Suppressor macrophage treated with lipopolysaccharide for 1 hour (primary cell): ENCODE measurements at regions not wholly inside any gene's neighbourhood (a gene's known extent, or its start where the extent isn't known, plus 50 kb on each side); places are given as distances from the start of the nearest gene placed in this dataset.
A peak's percentile ranks its signal among the peaks of the same experiment; 100 is the strongest.

Experiments
- DNase-seq, 3 donors: peaks; one replicate each; pipeline ENCODE4 v3.0.0-alpha.2; 2020 to 2022

DNA sequence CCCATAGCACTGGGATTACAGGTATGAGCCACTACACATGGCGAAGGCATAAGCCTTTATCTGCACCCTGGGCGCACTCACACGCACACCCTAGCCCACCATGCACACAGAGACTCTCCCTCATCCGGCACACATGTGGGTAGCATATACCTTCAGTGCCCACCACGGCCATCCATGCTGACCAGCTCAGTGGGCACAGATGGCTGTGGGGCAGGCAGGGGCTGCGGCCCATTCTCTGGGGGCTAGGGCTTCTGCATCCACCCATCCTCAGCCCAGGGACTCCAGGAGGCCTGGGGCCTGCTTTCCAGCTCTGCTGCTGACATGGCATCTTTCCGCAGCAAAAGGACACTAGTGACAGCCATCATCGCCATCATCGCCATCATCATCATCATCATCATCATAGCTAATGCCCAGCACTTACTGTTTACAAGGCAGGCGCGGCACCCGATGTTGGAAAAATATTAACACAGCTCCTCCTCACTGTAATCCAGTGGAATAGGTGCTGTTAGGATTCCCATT, 111.2 kb downstream of the NCOR2 start:
- no peak for DNase-seq

DNA sequence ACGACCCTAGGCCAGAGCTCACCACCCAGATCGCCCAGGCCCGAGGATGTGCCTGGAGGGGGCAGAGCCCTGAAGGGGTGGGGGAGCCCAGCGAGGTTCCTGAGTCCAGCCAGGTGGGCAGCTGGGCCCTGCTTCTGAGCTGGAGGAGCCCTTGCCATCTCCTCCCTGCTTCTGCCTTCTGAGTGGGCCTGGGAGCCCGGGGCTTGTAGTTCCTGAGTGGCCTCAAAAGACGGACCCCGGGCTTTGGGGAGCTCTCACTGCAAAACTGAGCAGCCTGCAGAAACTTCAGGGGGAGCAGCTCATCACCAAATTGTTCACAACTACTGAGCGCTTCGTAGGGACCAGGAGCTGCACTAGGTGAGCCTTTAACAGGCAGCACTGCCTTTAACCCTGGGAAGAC, 112.1 kb downstream of the NCOR2 start:
- DNase-seq: no peak

DNA sequence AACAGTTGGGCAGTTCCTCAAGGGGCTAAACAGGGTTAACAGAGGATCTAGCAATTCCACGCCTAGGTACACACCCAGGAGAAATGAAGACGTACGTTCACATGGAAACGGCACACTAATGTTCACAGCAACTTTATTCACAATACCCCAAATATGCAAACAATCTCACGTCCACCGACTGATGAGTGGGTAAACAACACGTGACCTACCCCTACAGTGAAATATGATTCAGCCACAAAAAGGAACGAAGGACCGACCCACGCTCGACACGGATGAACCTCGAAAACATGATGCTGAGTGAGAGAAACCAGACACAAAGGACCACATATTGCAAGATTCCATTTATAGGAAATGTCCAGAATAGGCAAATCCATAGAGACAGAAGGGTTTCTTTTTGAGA, 112.7 kb downstream of the NCOR2 start:
- DNase-seq: peak; percentile 84 to 95 (median 94)

DNA sequence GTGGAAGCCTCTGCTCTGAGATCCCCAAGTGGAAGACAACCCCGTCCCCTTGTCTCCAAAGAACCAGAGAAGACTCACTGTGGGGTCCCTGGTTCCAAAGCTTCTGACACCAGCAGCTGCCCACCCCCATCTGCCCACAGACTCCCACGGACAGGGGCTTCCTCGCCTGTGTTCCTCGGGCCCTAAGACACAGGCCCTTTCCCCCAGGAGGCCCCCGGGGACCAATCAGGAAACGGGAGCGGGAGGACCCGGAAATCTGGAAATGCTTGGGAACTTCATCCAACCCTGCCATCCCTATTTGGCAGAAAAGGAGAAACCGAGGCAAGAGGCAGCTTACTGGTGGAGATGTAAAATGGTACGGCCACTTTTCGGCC, 113.1 kb downstream of the NCOR2 start:
- no peak for DNase-seq

DNA sequence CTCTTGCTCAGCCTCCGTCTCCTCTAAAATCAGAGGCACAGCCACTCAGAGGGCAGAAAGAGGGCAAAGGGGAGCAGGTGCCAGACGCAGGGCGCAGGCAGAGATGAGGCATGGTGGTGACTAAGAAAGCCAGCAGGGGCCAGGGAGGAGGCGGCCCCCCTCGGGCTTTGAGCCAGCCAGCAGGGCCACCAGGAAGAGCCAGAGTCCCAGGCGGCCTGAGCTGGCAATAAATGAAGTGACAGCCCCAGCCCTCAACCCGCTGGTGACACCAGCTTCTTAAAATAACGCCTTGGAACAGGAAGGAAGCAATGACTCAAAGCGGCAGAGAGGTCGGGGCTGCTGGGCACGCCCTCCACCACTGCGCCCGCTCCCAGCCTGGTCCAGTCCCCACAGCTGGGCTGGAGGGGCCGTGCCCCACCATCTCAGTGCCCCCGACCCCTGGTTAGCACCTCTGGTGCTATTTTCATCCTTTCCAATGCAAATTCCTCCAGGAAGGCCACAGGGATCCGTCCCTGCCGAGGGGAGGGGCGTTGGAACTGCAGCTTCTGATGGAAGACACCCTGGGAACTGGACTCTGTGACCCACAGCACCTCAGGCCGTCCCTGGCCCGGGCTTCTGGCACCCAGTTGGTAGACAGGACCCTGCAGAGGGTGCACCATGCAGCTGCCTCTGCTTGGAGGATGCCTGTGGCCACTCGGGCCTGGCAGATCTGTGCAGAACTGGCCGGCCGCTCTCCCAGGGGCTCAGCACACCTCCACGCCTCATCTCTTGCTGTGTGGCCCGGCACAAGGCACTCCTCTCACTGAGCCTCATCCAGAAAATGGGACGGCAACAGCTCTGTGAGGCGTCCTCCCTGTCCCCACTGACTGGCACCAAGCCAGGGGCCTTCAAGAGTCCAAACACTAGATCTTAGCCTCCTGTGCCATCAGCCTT, 113.7 kb downstream of the NCOR2 start:
- peak; percentile 96 to 98 (median 97) for DNase-seq

DNA sequence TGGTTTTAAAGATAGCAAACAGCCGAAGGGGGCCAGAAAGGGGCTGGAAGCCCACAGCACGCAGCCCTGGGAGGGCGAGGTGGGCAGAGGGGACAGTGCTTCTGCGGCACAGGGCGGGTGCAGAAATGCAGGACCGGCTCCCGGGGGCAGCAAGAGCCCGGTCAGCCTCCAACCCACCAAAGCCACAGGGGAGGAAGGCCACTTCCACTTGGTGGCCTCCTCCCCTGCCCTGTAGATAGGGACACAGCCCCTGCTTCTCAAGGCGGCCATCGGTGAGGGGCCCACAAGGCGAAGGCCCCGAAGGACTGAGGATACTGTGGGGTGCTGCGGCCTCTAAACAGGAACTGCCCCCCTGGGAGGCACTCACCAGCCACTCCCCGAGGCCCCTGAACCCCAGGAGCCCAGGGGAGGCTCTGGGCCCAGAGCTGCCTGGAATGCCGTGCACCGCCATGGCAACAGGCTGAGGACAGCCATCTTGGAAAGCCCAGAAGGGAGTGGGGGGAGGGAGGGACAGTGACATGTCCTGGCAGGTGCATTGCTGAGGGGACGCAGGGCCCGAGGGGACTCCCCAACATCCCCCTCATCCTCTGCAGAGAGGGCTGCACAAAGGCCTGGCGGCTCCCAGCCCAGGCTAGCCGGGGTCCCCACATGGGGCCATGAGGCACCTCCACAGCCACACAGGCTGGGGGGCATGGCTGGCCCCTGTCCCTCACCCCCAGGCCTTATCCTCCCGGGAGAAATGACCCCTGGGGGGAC, 114.7 kb downstream of the NCOR2 start:
- DNase-seq: no peak

DNA sequence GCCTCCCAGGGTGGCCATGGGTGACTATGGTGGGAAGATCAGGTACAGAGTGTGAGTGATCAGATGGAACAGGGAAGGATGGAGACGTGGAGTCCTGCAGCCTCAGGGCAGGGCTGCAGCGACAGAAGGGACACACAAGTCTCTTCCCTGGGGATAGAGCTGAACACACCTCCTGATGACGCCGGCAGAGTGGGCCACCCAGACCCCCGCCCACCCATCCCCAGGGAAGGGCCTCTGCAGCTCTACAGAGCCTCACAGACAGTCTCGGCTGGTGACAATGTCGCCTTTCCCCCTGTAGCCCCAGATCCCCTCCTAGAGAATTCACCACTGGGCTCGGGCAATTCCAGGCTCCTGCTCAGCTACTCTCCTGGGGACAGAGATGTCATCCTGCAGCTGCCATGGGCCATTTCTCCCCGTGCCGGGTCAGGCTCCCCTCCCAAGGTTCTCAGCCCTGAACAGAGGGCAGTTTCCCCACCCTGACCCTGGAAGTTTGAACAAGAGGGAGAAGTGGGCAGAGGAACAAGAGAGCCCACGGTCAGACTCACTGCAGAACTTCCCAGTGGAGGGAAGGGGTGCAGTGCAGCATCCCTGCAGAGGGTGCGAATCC, 115.7 kb downstream of the NCOR2 start:
- no peak for DNase-seq

DNA sequence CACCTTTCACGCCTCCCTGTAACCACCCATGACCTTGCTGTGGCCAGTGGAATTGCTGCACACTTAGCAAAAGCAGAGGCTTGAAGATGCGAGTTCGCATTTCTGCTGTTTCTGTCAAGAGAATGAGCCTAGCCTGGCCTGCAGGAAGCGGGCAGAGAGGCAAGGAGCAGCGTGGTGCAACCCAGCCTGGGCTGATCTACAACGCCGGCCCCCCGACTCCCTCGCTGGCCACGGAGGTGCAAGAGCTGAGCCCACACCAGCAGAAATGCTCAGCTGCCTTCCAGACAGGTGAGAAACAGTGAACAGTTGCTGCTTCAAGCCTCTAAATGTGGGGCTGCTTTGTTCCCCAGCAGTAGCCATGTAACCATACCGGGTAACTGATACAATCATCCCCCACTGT, 116.4 kb downstream of the NCOR2 start:
- no peak for DNase-seq

DNA sequence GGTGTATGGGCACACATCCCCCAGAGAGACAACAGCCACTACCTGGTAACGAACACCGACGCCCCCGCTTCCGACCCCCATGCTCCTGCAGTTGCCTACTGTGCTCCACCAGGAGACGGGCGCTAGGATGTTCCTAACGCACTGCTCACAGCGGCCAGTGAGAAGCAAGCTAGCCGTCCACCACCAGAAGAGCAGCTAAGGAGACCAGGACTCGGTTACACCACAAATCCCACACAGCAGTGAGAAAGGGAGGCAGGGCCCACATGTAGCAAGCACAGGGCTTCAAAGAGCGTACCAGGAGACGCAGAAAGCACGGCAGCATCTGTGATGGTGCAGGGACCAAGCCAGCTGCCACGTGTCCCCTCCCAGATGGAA, 117.0 kb downstream of the NCOR2 start:
- DNase-seq: no peak

DNA sequence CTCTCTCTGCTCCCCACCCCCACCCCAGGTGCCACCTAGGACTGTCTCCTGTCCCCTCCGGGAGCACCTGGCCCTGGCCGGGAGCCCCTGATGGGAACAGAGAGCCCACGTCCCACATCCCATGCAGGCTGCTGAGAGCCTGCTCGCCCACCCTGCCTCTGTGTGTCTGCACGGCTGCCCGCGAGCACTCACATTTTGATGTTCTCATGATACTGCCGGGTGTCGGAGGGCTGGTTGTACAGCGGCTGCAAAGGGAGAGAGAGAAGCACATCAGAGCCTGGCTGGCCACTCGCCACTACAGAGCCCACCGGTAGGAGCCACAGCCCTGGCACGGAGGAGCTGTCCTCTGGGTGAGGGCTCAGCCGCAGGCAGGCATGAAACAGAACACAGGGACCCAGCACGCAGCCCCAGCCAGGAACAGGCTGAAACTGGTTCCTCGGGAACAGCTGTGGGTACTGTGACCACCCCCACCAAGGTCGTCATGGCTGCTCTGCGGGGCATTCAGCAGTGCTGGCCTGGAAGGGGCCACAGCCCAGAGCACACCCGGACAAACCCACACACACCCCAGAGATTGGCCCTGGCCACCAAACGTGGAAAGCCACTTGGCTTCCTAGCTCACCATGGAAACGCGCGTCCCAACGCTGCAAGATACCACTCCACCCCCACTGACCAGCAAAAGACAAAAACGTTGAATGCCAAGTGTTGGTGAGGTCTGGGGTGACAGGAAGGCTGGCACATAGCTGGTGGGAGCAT, 117.6 kb downstream of the NCOR2 start:
- no peak for DNase-seq

DNA sequence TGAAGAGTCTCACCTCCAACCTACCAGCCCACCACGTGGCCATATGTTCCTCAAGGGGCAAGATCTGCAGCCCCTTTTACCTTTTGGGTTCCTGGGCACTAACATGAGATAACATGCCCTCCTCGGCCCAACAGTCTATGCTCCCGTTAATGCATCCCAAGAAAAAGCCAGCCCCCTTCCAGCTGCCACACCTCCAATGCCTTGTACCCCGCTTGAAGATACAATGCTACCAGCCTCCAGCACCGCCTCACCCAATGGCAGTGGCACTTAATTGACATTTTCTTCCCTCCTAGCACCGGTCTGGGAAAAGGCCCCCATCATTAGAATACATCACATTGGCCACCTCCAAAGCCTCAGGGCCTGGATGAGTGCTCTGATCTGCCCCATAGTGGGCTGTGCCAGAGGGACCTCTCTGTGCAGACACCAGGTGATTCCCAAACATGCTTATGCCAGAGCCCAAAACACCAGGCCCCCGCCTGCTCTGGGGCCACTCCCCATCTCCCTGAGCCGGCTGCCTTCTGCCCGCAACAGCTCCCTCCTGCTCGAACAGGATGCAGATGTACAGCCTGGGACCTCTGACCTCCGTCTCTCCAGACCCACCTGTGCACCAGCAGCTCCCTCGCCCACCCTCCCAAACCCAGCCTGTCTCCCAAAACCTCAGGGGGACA, 118.3 kb downstream of the NCOR2 start:
- no peak for DNase-seq

DNA sequence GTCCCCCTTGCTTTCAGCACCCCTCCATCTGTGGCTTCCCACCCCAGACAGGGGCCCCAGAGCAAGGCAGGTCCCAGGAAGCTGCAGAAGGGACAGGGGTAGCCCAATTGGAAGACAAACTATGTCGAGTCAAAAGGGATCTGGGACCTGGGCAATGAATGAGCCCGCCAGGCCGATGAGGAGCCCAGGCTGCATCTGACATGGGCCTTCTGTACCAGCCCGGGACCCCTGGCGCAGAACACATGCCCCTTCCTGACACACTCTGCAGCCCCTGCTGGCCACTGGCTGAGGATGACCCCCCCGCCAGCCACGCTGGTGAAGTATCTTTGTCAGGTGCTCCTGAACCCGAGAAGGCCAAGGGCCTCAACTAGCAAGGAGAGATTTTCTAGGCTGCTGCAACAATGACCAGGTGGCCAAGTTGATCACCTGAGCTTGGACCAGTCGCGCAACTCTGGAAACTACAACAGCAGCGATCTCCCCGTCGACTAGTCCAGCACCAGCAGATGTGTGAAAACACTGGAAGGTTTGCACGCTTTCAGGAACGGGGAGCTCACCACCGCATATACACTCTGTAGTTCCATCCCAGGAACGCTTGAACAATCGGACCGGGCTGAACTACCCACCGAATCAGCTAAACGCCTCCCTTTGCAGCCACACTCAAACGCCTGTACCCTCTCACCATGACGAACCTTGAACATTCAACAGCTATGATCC, 119.0 kb downstream of the NCOR2 start:
- no peak for DNase-seq

DNA sequence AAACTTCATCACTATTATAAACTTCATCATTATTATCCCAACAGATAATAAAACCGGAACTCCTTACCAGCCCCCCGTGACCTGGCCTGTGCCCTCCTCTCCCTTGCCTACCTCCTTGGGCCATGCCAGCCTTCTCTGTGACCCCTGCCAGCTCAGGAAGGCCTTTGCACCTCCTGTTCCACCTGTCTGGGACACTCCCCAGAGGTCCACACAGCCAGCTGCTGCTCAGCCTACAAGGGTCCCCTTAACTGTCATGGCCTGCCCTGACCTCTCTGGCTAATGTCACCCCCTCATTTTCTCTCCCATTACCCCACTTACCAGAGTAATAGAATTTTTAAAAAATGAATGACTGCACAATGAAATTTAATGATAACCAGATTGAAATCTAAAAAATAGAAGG, 121.0 kb downstream of the NCOR2 start:
- DNase-seq: no peak

DNA sequence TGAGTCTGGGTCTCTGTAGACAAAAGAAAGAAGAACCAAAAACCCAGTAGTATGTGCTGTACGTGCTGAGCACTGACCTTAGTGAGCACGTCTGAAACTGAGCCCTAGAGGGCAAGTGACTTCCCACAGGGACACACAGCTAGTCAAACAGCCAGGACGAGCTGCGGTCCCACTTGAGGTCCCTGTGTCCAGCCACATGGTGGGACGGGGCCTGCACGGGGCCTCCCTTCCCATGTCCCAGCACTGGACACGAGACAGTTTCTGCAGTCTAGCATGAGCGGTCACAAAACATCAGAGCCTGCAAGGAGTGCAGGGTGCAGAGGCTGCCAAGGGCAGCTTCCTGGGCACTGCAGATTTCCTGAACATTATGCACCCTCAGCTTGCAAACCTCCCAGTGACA, 121.6 kb downstream of the NCOR2 start:
- DNase-seq: no peak

DNA sequence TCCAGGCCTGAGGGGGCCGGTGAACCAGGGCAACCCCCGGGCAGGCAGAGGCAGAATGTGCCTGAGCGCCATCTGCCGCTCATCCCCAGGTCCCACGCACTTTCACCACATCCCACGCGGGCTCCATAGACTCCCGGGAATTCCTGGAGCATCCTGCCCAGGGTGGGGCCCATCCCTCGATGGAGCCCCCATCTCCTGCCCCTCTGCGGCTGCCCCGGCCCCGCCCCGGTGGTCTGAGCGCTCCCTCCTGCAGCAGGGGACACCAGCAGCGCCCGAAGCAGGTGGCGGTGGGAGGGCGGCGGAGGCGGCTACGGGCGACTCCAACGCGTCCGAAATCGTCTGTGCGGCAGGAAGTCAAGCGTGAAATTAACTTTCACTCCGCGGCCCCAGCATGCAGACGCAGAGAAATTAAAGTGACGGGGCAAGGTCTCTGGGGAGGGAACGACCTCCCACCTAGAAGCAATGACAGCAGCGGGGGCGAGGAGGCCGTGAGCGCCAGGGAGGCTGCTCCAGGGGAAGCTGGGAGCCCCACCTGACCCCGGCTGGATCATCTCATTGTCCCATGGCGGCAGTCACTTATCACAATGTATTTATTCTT, 122.2 kb downstream of the NCOR2 start:
- DNase-seq: no peak

DNA sequence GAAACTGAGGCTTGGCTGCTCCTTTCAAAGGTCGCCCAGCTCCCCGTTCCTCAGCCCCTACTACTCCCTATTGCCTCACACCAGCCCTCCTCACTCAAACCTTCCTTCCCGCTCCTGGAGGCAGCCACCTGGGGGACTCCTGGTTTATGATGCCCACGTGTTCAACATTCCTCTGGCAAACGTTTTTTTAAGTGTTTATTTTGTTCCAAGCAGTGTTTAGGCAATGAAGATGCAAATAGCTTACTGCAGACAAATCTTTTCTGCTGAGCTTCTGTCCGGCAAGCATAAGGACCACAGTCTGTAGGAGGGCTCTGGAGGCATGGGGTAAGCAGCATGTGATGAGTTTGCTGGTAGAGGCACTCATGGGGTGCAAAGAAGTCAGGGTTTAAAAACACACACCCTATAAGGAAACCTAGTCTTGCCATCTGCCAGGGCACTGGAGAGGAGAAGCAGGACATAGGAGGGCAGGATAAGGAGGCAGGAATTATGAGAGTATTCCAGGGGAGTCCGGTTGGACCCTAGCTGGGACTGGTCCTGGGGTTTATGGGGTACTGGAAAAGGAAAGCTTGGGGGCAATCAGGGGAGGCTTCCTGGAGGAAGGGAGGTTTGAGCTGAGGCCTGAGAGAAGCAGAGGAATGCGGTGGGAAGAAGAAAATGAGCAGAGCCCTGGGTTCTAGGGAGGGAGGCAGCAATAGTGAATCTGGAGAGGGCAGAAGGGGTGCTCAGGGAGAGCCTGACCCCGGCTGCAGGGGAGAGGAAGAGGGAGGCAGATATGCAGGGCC, 123.3 kb downstream of the NCOR2 start:
- peak in 1 of 3 donors; percentile 25 for DNase-seq

DNA sequence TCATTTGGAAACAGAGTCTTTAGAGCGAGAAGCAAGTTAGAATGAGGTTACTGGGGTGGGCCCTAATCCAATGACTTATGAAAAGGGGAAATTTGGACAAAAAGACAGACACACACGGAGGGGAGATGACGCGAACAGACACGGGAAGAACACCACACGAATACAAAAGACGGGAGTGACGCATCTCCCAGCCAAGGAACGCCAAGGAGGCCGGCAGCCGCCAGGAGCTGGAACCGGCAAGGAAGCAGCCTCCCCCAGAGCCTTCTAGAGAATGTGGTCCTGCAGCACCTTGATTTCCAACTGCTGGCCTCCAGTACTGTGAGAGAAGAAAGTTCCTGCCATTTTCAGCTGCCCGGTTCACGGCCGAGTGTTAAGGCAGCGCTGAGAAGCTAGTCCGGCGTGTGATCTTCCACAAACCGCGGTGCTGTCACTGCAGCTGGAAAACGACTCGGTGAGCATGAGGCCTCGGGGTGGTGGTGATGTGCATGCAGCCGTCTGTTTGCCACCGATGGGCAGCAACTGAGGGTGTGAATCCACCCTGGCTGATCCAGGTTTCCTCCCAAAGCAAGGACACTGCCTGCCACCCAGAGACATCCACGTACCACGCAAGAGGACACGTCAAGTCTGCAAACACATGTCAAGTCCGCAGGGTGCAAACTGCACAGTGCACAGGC, 124.5 kb downstream of the NCOR2 start:
- no peak for DNase-seq

DNA sequence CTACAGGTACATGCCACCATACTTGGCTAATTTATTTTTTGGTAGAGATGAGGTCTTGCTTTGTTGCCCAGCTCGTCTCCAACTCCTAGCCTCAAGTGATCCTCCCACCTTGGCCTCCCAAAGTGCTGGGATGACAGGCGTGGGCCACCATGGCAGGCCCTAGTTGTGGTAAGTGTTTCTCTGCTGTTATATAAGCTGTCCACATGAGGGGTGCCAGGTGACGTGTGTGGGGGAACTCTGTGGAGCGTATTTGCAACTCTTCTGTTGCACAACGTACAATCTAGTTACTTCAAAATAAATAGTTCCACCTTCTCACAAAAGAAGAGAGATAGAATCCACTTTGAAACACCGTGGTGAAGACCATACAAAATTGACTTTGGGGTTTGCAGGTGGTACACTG, 125.1 kb downstream of the NCOR2 start:
- no peak for DNase-seq

DNA sequence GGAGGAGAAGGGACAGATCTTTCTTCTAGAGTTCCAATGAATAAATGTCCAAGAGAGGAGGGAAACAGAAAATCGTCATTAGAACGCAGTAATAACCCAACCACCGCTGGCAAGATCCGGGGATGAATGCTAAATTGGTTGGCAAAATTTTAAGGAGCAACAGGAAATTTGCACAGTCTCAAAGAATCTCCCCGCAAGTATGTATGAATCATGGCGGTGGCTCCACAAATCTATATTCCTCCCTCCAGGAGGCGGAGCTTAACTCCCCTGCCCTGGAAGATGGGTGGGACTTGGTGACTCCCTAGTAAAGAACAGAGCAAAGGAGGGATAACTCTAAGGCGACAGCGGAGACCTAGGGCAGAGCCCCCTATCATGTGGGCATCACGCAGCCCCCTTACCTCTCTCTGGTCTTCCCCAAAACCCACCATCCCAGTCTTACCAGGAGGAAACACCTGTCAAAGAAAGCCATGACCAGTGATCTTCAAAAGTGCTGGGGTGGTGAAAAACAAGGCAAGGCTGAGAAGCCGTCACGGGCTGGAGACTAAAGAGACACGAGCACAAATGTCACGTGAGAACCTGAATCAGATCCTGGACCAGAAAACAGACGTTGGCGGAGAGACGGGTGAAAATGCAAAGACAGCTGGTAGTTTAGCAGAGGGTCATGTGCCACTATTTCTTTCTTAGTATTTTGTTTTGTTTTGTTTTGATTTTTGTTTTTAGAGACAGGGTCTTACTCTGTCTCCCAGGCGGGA, 125.8 kb downstream of the NCOR2 start:
- peak in 1 of 3 donors; percentile 20 for DNase-seq
